ENCODE measurements at regions not wholly inside any gene's neighbourhood (a gene's known extent, or its start where the extent isn't known, plus 50 kb on each side); places are given as distances from the start of the nearest gene placed in this dataset.

DNA sequence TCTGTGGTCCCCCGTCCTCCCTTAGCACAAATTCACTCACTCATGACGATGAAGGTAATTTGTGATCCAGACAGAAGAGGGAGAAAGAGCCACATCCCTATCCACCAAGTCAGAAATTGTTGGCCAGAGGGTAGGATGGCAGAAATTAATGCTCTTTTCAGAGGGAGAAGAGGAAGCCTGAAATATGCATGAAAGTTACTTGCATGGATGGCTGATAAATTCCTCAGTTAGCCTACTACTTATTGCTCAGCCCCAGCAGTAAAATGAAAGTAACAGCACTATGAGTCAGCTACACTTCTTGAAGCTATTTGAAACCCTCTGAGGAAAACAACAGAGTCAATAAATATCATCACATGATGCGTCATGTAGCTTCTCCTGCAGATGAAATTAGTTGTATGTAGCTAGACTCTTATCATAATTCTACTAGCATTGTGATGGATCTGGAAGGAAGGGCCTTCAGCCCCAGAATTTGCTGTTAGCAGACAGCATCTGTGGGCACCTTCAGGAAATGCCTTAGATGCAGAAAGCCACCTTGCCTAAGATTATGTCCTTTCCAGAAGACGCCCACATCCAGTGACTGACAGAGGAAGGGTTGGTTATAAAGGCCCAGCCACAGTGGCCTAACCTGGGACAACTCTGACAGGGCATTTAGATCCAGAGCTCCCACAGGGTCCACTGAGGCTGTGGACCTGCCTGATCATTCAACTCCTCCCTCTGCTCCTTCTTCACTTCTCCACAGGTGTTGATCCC lies 81.2 kb upstream of the CCDC112 start:
- TF ChIP-seq, protein P1, sequence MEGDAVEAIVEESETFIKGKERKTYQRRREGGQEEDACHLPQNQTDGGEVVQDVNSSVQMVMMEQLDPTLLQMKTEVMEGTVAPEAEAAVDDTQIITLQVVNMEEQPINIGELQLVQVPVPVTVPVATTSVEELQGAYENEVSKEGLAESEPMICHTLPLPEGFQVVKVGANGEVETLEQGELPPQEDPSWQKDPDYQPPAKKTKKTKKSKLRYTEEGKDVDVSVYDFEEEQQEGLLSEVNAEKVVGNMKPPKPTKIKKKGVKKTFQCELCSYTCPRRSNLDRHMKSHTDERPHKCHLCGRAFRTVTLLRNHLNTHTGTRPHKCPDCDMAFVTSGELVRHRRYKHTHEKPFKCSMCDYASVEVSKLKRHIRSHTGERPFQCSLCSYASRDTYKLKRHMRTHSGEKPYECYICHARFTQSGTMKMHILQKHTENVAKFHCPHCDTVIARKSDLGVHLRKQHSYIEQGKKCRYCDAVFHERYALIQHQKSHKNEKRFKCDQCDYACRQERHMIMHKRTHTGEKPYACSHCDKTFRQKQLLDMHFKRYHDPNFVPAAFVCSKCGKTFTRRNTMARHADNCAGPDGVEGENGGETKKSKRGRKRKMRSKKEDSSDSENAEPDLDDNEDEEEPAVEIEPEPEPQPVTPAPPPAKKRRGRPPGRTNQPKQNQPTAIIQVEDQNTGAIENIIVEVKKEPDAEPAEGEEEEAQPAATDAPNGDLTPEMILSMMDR (IDR thresholded peaks at IDR 0.05): peak in 2 of 4 experiments; percentile 9 to 32
- TF ChIP-seq POLR2A (IDR thresholded peaks at IDR 0.05): no peak
